SK-N-MC (cell line): ENCODE measurements at regions not wholly inside any gene's neighbourhood (a gene's known extent, or its start where the extent isn't known, plus 50 kb on each side); places are given as distances from the start of the nearest gene placed in this dataset.

Experiments used
- EZH2 ChIP-seq: fragments of 200-600 bp; sonication (generic); IDR thresholded peaks from one replicate; pipeline ENCODE4 v1.6.1; 2017; ENCODE audit warnings: antibody characterized with exemption
- POLR2AphosphoS5 ChIP-seq: IDR thresholded peaks from 2 replicates; pipeline ENCODE4 v1.6.1; 2012; ENCODE audit warnings: mild to moderate bottlenecking, low read depth, low read length, borderline replicate concordance

GRCh38 chr15:29449136-29449535 lies 179.5 kb upstream of the NSMCE3 start:
- TF ChIP-seq POLR2AphosphoS5 (no peak), EZH2 (no peak)
